Colonic mucosa (tissue), 4 donors: ENCODE measurements at regions not wholly inside any gene's neighbourhood (a gene's known extent, or its start where the extent isn't known, plus 50 kb on each side); places are given as distances from the start of the nearest gene placed in this dataset.
A peak's percentile ranks its signal among the peaks of the same experiment; 100 is the strongest.

Source experiments
- DNase-seq: peaks from one replicate; pipeline ENCODE4 v3.0.0-alpha.2; 2020
- H3K27ac ChIP-seq: fragments of 200-600 bp; one replicate; pipeline ENCODE4 v1.8.0; 2021
- H3K27me3 ChIP-seq: fragments of 200-600 bp; one replicate; pipeline ENCODE4 v1.8.0; 2021
- H3K36me3 ChIP-seq: fragments of 200-600 bp; one replicate; pipeline ENCODE4 v1.8.0; 2021
- H3K4me1 ChIP-seq: fragments of 200-600 bp; one replicate; pipeline ENCODE4 v1.8.0; 2021; ENCODE audit warnings: mild to moderate bottlenecking
- H3K4me3 ChIP-seq: fragments of 200-600 bp; one replicate; pipeline ENCODE4 v1.8.0; 2021
- H3K9ac ChIP-seq, 2 donors: one replicate each; pipeline ENCODE4 v1.7.0; 2013; ENCODE audit warnings: control low read depth in 2 of 2, low read depth in 2 of 2, low read length in 2 of 2
- H3K9me3 ChIP-seq: fragments of 200-600 bp; one replicate; pipeline ENCODE4 v1.8.0; 2021
- intact Hi-C: fragments of 100-400 bp; cut with DNase I; formaldehyde crosslinking; loops from one replicate; pipeline ENCODE4 v1.14.1; 2022
- TF ChIP-seq, protein P1 (sequence below): fragments of 200-600 bp; IDR thresholded peaks from one replicate; pipeline ENCODE4 v1.8.0; 2022; ENCODE audit warnings: antibody characterized with exemption, mild to moderate bottlenecking
- donor health status: healthy.
- donor health status: DM: no; HTN: no; CAD: no.
- donor health status: DM: no; HTN: no; CAD: no.

DNA sequence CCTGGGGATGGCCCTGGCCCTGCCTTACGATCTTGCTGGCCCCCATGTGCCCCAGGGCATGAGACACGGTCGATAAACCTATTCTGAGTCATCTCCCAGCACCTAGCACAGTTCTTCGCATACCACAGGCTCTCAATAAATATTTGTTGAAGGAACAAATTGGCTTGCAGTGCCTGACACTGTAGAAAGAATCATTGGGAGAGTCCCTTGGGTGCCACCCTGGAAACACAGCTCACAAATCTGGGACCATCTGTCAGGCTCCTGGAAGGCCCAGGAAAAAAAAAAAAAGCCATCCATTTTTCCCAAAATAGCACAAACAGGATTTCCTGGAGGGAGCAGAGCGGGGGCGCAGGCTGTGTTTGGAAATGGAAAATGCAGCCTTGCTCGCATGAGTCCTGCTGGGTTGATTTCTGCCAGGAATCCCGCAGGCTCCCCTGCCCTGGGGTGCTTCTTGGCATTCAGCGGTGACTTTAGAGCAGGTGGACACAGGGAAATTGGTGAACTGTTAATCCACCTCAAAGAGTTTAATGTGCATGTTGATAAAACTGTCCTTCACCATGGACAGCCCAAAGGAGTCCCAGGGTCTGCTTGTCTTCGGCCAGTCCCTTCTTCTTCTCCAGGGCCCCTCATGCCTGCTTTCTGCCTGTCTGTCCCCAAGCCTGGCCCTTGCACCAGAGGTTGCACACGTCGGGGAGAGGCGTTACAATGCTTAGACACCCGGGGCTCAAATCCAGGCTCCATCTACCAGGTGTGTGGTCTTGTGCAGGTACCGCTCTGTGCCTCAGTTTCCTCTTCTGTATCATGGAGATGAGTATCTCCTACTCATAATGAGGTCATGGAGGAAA lies 106.1 kb upstream of the RFLNA start:
- no peaks in the 10 kb centered on the region for H3K4me1 ChIP-seq
- no peak overlapping the region for H3K27ac ChIP-seq
- DNase-seq, result no peak
- H3K27me3 ChIP-seq, result no peaks in the 10 kb centered on the region
- H3K9ac ChIP-seq, result no peak overlapping the region
- H3K36me3 ChIP-seq, result no peaks in the 10 kb centered on the region
- TF ChIP-seq, protein P1, sequence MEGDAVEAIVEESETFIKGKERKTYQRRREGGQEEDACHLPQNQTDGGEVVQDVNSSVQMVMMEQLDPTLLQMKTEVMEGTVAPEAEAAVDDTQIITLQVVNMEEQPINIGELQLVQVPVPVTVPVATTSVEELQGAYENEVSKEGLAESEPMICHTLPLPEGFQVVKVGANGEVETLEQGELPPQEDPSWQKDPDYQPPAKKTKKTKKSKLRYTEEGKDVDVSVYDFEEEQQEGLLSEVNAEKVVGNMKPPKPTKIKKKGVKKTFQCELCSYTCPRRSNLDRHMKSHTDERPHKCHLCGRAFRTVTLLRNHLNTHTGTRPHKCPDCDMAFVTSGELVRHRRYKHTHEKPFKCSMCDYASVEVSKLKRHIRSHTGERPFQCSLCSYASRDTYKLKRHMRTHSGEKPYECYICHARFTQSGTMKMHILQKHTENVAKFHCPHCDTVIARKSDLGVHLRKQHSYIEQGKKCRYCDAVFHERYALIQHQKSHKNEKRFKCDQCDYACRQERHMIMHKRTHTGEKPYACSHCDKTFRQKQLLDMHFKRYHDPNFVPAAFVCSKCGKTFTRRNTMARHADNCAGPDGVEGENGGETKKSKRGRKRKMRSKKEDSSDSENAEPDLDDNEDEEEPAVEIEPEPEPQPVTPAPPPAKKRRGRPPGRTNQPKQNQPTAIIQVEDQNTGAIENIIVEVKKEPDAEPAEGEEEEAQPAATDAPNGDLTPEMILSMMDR, result no peak
- intact Hi-C loops, result no loop called here
- no peak overlapping the region for H3K4me3 ChIP-seq
- H3K9me3 ChIP-seq, result no peaks in the 10 kb centered on the region

DNA sequence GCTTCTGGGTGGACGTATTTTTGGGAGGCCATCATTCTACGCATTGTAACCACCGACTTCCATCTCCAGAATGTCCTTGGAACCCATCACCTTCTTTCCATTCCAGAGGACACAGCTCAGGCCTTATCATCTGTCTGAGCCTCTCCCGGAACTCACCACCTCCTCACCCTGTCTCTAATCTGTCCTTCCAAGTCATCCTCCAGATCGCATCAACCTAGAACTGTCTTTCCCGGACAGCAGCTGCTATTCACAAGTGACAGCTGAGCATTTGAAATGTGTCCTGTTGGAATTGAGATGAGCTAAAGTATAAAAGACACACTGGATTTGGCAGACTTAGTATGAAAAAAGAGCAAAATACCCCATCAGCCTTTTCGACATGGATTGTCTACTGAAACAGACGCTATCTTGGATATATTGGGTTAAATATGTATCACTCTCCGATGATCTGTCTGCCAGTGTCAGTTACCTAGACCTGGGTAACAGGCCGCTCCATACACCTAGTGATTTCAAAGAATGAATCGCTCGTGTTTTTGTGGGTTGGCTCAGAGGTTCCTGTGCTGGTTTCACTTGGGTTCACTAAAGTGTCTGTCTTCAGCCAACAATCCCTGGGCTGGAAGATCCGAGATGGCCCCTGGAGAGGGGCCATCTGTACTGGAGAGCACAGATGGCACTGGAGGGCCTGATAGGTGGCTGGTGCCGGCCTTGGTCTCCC lies 104.4 kb upstream of the RFLNA start:
- intact Hi-C loops, result no loop called here
- DNase-seq, result no peak
- Histone ChIP-seq H3K9ac (no peak overlapping the region), H3K27me3 (no peaks in the 10 kb centered on the region), H3K36me3 (no peaks in the 10 kb centered on the region), H3K4me3 (no peak overlapping the region), H3K9me3 (no peaks in the 10 kb centered on the region), H3K27ac (no peak overlapping the region), H3K4me1 (no peaks in the 10 kb centered on the region)
- TF ChIP-seq, protein P1, result no peak

DNA sequence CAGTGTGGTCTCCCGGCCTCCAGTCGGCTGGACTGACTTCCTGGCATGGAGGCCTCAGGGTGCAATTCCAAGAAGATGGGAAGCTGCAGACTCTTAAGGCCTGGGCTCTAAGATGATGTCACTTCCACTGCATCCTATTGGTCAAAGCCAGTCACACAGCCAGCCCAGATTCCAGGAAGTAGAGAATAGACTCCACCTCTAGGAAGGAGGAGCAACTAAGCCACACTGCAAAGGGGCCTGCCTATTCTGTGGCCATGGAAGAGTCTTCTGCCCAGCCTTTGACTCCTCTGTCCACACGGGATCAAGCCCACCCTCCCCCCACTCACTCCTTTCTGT lies 103.9 kb upstream of the RFLNA start:
- Histone ChIP-seq H3K36me3 (no peaks in the 10 kb centered on the region), H3K4me1 (no peaks in the 10 kb centered on the region), H3K27ac (no peak overlapping the region), H3K9ac (no peak overlapping the region), H3K9me3 (no peaks in the 10 kb centered on the region), H3K27me3 (no peaks in the 10 kb centered on the region), H3K4me3 (no peak overlapping the region)
- no peak for DNase-seq
- intact Hi-C loops, result no loop called here
- TF ChIP-seq, protein P1, result no peak

DNA sequence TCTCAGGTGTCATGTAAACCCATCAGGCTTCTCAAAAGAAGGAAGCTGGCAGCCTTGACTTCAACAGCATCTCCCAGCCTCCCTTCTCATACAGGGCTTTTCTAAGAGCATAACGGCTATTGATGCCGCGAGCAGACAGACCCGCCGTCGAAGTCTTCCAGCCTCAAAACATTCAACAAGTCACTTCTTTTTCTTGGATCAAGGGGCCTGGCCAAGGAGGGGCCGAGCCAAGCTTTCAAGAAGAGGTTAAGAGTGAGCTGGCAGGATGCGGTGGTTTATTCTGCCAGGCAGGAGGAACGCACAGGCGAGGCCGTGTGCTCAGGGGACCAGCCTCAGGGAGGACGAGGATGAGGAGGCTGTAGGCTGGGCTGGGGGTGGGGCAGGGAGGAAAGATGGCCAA lies 102.9 kb upstream of the RFLNA start:
- no peak for DNase-seq
- no peaks in the 10 kb centered on the region for H3K4me1 ChIP-seq
- intact Hi-C loops, result no loop called here
- TF ChIP-seq, protein P1, result no peak
- H3K27me3 ChIP-seq, result no peaks in the 10 kb centered on the region
- no peak overlapping the region for H3K4me3 ChIP-seq
- no peaks in the 10 kb centered on the region for H3K9me3 ChIP-seq
- H3K9ac ChIP-seq, result no peak overlapping the region
- H3K36me3 ChIP-seq, result no peaks in the 10 kb centered on the region
- no peak overlapping the region for H3K27ac ChIP-seq

DNA sequence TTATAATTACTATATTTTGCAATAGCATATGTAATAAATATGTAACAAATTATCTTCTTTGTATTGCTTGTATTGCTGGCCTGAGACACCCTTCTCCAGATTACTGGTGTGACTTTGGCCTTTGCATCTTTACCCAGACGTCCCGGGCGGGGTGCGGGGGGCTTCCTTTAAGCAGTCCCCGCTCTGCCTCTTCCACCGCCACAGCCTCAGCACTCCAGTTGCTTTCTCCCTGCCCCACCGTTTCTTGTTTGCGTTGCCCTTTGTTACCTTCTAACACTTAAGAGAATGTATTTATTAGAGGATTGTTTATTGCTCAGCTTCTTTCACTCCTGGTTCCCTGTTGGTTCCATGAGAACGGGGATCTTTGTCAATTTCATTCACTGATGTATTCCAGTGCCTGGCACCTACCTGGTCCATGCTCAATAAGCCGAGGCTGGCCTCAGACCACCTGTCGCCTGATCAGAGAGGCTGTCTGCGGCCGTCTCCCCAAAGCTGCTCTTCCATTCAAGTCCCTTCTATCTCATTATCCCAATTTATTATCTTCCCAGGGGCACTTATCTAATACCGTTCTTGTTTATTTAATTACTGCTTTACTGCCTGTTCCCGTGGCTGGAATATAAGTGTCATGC lies 100.5 kb upstream of the RFLNA start:
- no peaks in the 10 kb centered on the region for H3K27me3 ChIP-seq
- H3K36me3 ChIP-seq, result no peaks in the 10 kb centered on the region
- H3K9me3 ChIP-seq, result no peaks in the 10 kb centered on the region
- intact Hi-C loops, result no loop called here
- H3K27ac ChIP-seq, result no peak overlapping the region
- TF ChIP-seq, protein P1, result no peak
- no peaks in the 10 kb centered on the region for H3K4me1 ChIP-seq
- no peak overlapping the region for H3K4me3 ChIP-seq
- peak overlapping the region in 1 of 2 donors; percentile 7 for H3K9ac ChIP-seq
- DNase-seq, result no peak
